KMS-11 (cell line): ENCODE measurements at regions not wholly inside any gene's neighbourhood (a gene's known extent, or its start where the extent isn't known, plus 50 kb on each side); places are given as distances from the start of the nearest gene placed in this dataset.
"Not testable (repeated sequence)": the region's sequence is repeated elsewhere in the genome, so short reads cannot be mapped to it uniquely, and the experiment has no call there.

Experiments
- H2AFZ ChIP-seq: fragments of 200-600 bp; sonication (generic); 2 replicates; pipeline ENCODE4 v1.6.1; 2016; ENCODE audit warnings: antibody characterized with exemption, mixed run types, low read depth
- H3K27ac ChIP-seq: fragments of 200-600 bp; sonication (generic); 2 replicates; pipeline ENCODE4 v1.6.1; 2016; ENCODE audit warnings: mild to moderate bottlenecking, mixed run types
- H3K27me3 ChIP-seq: fragments of 200-600 bp; sonication (generic); 2 replicates; pipeline ENCODE4 v1.6.1; 2017; ENCODE audit warnings: mild to moderate bottlenecking, low read depth, mixed run types, moderate library complexity; ENCODE audit not compliant: insufficient read depth
- H3K36me3 ChIP-seq: fragments of 200-600 bp; sonication (generic); 2 replicates; pipeline ENCODE4 v1.6.1; 2017; ENCODE audit warnings: mild to moderate bottlenecking, mixed run types; ENCODE audit not compliant: insufficient read depth
- H3K4me1 ChIP-seq: fragments of 200-600 bp; sonication (generic); 2 replicates; pipeline ENCODE4 v1.6.1; 2016; ENCODE audit warnings: mild to moderate bottlenecking, low read depth, mixed run types; ENCODE audit not compliant: poor library complexity, severe bottlenecking
- H3K4me2 ChIP-seq: fragments of 200-600 bp; sonication (generic); 2 replicates; pipeline ENCODE4 v1.7.0; 2016; ENCODE audit warnings: mild to moderate bottlenecking, mixed run types
- H3K4me3 ChIP-seq: fragments of 200-600 bp; sonication (generic); IDR thresholded peaks from 2 replicates; pipeline ENCODE4 v1.6.1; 2017; ENCODE audit warnings: low read depth, low read length, mixed read lengths; ENCODE audit not compliant: insufficient read depth
- H3K79me2 ChIP-seq: fragments of 200-600 bp; sonication (generic); 2 replicates; pipeline ENCODE4 v1.6.1; 2016; ENCODE audit warnings: low read depth, mixed run types; ENCODE audit not compliant: insufficient read depth
- H3K9ac ChIP-seq: fragments of 200-600 bp; sonication (generic); 2 replicates; pipeline ENCODE4 v1.6.1; 2016; ENCODE audit warnings: mild to moderate bottlenecking, mixed run types
- H4K20me1 ChIP-seq: fragments of 200-600 bp; sonication (generic); 2 replicates; pipeline ENCODE4 v1.6.1; 2016; ENCODE audit warnings: mild to moderate bottlenecking, mixed run types; ENCODE audit not compliant: insufficient read depth
- TF ChIP-seq, protein P1 (sequence below): fragments of 200-600 bp; sonication (generic); conservative IDR thresholded peaks from 2 replicates; pipeline ENCODE4 v1.6.1; 2017; ENCODE audit warnings: low read depth, mild to moderate bottlenecking, antibody characterized with exemption, low read length, moderate library complexity, mixed read lengths

DNA sequence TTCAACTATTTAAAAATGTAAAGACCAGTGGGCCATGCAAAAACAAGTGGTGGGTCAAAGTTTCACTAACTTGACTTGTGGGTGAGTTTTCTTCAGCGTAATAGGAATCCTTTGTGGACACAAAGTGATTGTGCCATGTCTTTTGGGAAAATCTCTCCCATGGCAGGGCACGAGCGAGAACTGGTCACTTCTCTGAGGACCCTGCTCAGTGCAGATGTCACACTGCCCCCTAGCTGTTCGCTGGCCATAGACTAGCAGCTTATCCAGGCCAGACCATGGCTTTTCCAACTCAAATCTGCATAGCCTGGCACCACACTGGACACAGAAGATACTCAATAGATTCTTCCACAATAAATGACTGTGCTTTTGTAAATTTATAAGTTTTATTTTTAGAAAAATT lies 306.0 kb upstream of the CCL2 start:
- no peak overlapping the region for H3K4me2 ChIP-seq
- no peak overlapping the region for H3K27ac ChIP-seq
- no peaks in the 10 kb centered on the region for H3K36me3 ChIP-seq
- TF ChIP-seq, protein P1, sequence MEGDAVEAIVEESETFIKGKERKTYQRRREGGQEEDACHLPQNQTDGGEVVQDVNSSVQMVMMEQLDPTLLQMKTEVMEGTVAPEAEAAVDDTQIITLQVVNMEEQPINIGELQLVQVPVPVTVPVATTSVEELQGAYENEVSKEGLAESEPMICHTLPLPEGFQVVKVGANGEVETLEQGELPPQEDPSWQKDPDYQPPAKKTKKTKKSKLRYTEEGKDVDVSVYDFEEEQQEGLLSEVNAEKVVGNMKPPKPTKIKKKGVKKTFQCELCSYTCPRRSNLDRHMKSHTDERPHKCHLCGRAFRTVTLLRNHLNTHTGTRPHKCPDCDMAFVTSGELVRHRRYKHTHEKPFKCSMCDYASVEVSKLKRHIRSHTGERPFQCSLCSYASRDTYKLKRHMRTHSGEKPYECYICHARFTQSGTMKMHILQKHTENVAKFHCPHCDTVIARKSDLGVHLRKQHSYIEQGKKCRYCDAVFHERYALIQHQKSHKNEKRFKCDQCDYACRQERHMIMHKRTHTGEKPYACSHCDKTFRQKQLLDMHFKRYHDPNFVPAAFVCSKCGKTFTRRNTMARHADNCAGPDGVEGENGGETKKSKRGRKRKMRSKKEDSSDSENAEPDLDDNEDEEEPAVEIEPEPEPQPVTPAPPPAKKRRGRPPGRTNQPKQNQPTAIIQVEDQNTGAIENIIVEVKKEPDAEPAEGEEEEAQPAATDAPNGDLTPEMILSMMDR: no peak
- H3K4me3 ChIP-seq: no peak overlapping the region
- H3K27me3 ChIP-seq: no peaks in the 10 kb centered on the region
- H2AFZ ChIP-seq: no peak overlapping the region
- no peaks in the 10 kb centered on the region for H3K4me1 ChIP-seq
- no peaks in the 10 kb centered on the region for H4K20me1 ChIP-seq
- no peak overlapping the region for H3K9ac ChIP-seq
- H3K79me2 ChIP-seq: no peaks in the 10 kb centered on the region

DNA sequence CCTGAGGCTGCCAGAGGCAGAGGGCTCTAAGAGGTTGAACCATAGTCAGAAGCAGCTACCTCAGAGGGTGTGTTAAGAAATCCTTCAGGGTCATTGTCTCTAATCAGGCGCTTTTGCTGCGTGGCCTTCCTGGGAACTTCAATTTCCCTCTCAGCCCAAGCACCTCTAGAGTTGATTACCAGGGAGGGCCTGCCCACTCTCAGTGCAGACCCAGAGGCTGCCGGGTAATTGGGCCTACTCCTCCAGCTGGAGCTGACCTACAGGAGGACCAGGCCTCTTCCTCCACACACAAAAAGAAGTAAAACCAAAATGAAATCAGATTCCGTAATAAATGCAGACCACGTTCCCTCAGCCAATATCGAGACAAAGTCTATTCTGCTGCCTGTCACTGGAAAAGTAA lies 305.0 kb upstream of the CCL2 start:
- TF ChIP-seq, protein P1: no peak
- no peak overlapping the region for H2AFZ ChIP-seq
- H3K27me3 ChIP-seq: no peaks in the 10 kb centered on the region
- no peak overlapping the region for H3K4me2 ChIP-seq
- H3K27ac ChIP-seq: no peak overlapping the region
- no peak overlapping the region for H3K9ac ChIP-seq
- no peaks in the 10 kb centered on the region for H3K4me1 ChIP-seq
- no peaks in the 10 kb centered on the region for H3K36me3 ChIP-seq
- H3K79me2 ChIP-seq: no peaks in the 10 kb centered on the region
- H4K20me1 ChIP-seq: no peaks in the 10 kb centered on the region
- no peak overlapping the region for H3K4me3 ChIP-seq

DNA sequence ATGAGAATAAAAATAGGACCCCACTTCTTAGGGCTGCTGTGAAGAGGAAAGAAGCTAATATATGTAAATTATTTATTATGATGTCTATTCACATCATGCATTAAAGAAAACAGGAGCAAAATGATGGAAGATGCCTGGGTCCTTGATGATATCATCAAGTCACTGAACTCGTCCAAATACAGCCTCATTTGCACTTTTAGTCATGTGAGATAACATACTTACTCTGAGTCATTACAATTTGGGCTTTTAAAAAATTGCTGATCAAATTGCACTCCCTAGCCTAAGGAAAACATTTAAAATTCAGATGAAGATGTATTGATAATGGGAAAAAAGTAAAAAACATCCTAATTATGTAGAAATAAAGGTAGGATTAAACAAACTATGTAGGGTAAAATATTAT lies 302.7 kb upstream of the CCL2 start:
- H3K4me1 ChIP-seq: no peaks in the 10 kb centered on the region
- H3K36me3 ChIP-seq: no peaks in the 10 kb centered on the region
- TF ChIP-seq, protein P1: no peak
- H3K27ac ChIP-seq: no peak overlapping the region
- H3K4me3 ChIP-seq: no peak overlapping the region
- no peak overlapping the region for H3K9ac ChIP-seq
- no peak overlapping the region for H3K4me2 ChIP-seq
- H4K20me1 ChIP-seq: no peaks in the 10 kb centered on the region
- H3K27me3 ChIP-seq: no peaks in the 10 kb centered on the region
- H2AFZ ChIP-seq: no peak overlapping the region
- H3K79me2 ChIP-seq: no peaks in the 10 kb centered on the region

DNA sequence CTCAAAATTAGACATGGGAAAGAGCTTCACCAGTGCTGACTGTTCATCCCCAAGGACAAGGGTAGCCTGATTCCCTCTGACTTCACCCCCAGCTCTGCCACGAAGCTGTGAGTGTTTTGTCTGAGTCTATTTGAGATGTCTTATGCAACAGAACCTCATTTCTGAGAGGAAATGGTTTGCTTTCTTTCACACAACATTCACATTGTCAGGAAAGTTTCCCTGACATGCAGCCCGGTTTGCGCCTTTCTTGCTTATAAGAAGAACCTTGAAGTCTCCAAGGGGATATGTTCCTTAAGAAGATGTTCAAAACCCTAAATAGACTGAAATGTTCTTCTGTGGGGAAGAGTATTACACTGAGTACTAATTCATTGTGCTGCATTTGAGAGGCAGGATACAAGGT lies 300.5 kb upstream of the CCL2 start:
- H3K36me3 ChIP-seq: no peaks in the 10 kb centered on the region
- no peak overlapping the region for H3K4me3 ChIP-seq
- no peak overlapping the region for H2AFZ ChIP-seq
- no peak overlapping the region for H3K27ac ChIP-seq
- TF ChIP-seq, protein P1: no peak
- no peaks in the 10 kb centered on the region for H3K4me1 ChIP-seq
- H3K4me2 ChIP-seq: no peak overlapping the region
- H4K20me1 ChIP-seq: no peaks in the 10 kb centered on the region
- H3K9ac ChIP-seq: no peak overlapping the region
- no peaks in the 10 kb centered on the region for H3K79me2 ChIP-seq
- no peaks in the 10 kb centered on the region for H3K27me3 ChIP-seq

DNA sequence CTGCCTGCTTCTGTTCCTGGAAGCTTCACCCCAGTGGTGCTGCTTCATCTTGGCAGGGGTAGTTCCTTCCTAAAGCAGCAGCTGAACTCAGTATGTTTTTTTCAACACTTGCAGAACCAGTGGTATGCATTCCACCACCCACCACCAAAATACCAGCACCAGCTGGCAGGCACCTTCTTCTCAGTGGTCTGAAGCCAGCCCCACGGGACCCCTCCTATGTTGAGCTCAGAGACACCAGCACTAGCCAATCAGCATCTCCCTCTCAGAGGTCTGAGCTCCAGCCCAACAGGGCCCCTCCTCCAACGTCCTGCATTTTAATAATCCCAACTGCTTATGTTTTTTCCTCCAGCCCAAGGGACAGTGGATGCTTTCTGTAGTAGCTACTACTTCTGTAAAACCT lies 299.6 kb upstream of the CCL2 start:
- no peaks in the 10 kb centered on the region for H3K27me3 ChIP-seq
- H3K27ac ChIP-seq: no peak overlapping the region
- H3K79me2 ChIP-seq: no peaks in the 10 kb centered on the region
- H4K20me1 ChIP-seq: no peaks in the 10 kb centered on the region
- no peak overlapping the region for H3K4me3 ChIP-seq
- no peaks in the 10 kb centered on the region for H3K4me1 ChIP-seq
- TF ChIP-seq, protein P1: no peak
- H3K36me3 ChIP-seq: no peaks in the 10 kb centered on the region
- no peak overlapping the region for H3K4me2 ChIP-seq
- H2AFZ ChIP-seq: no peak overlapping the region
- H3K9ac ChIP-seq: no peak overlapping the region

DNA sequence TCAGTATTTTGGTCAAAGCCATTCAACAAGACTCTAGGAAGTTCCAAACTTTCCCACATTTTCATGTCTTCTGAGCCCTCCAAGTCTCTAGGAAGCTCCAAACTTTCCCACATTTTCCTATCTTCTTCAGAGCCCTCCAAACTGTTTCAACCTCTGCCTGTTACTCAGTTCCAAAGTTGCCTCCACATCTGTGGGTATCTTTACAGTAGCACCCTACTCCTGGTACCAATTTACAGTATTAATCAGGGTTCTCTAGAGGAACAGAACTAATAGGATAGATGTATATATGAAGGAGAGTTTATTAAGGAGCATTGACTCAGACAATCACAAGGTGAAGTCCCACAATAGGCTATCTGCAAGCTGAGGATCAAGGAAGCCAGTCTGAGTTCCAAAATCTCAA lies 296.0 kb upstream of the CCL2 start:
- not testable (repeated sequence) for H3K36me3 ChIP-seq, H4K20me1 ChIP-seq, H3K27me3 ChIP-seq, H2AFZ ChIP-seq, H3K4me3 ChIP-seq, H3K9ac ChIP-seq, H3K27ac ChIP-seq, H3K4me1 ChIP-seq, H3K4me2 ChIP-seq, H3K79me2 ChIP-seq
